Ishikawa (cell line): ENCODE measurements at regions not wholly inside any gene's neighbourhood (a gene's known extent, or its start where the extent isn't known, plus 50 kb on each side); places are given as distances from the start of the nearest gene placed in this dataset.

ENCODE experiments used
- CEBPB ChIP-seq: IDR thresholded peaks from 2 replicates; pipeline ENCODE4 v1.6.1; 2012
- EGR1 ChIP-seq: IDR thresholded peaks from 2 replicates; pipeline ENCODE4 v1.6.1; 2012
- EP300 ChIP-seq: IDR thresholded peaks from 2 replicates; pipeline ENCODE4 v1.6.1; 2012; ENCODE audit warnings: borderline replicate concordance
- NFIC ChIP-seq: IDR thresholded peaks from 2 replicates; pipeline ENCODE4 v1.6.1; 2012
- RAD21 ChIP-seq: IDR thresholded peaks from 2 replicates; pipeline ENCODE4 v1.6.1; 2012; ENCODE audit warnings: low read depth
- YY1 ChIP-seq: IDR thresholded peaks from 2 replicates; pipeline ENCODE4 v1.6.1; 2012; ENCODE audit warnings: low read depth
- TF ChIP-seq, protein P1 (sequence below): IDR thresholded peaks from 2 replicates; pipeline ENCODE4 v1.6.1; 2012; ENCODE audit warnings: low read depth, mild to moderate bottlenecking
- TF ChIP-seq, protein P2 (sequence below): IDR thresholded peaks from 2 replicates; pipeline ENCODE4 v1.6.1; 2012

GRCh38 chr15:53193149-53193548 is 403.0 kb upstream of the ONECUT1 start:
- TF ChIP-seq EP300: no peak
- no peak for TF ChIP-seq NFIC
- TF ChIP-seq, protein P1, sequence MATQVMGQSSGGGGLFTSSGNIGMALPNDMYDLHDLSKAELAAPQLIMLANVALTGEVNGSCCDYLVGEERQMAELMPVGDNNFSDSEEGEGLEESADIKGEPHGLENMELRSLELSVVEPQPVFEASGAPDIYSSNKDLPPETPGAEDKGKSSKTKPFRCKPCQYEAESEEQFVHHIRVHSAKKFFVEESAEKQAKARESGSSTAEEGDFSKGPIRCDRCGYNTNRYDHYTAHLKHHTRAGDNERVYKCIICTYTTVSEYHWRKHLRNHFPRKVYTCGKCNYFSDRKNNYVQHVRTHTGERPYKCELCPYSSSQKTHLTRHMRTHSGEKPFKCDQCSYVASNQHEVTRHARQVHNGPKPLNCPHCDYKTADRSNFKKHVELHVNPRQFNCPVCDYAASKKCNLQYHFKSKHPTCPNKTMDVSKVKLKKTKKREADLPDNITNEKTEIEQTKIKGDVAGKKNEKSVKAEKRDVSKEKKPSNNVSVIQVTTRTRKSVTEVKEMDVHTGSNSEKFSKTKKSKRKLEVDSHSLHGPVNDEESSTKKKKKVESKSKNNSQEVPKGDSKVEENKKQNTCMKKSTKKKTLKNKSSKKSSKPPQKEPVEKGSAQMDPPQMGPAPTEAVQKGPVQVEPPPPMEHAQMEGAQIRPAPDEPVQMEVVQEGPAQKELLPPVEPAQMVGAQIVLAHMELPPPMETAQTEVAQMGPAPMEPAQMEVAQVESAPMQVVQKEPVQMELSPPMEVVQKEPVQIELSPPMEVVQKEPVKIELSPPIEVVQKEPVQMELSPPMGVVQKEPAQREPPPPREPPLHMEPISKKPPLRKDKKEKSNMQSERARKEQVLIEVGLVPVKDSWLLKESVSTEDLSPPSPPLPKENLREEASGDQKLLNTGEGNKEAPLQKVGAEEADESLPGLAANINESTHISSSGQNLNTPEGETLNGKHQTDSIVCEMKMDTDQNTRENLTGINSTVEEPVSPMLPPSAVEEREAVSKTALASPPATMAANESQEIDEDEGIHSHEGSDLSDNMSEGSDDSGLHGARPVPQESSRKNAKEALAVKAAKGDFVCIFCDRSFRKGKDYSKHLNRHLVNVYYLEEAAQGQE: peak; percentile 86
- no peak for TF ChIP-seq CEBPB
- TF ChIP-seq EGR1: no peak
- TF ChIP-seq, protein P2, sequence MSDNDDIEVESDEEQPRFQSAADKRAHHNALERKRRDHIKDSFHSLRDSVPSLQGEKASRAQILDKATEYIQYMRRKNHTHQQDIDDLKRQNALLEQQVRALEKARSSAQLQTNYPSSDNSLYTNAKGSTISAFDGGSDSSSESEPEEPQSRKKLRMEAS: no peak
- no peak for TF ChIP-seq RAD21
- TF ChIP-seq YY1: no peak
